ENCODE measurements at regions not wholly inside any gene's neighbourhood (a gene's known extent, or its start where the extent isn't known, plus 50 kb on each side); places are given as distances from the start of the nearest gene placed in this dataset.

DNA sequence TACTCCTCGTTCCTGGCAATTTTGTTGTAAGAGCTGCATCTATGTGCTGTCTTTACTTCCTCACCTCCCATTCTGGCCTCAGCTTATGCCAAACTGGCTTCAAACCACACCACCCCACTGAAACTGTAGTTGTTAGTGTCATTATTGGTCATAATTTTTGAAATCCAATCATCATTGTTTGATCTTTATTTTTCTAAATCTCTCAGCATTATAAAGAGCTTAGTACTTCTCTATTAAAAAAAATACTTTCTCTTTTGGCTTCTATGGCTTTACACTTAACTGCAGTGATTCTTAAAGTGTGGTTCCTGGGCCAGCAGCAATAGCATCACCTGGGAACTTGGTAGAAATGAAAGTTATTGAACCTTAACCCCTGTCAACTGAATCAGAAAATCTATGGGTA is 83.5 kb upstream of the GRPR start:
- CTCF ChIA-PET: no interaction called here

GRCh38 chrX:16039363-16039762 is 84.0 kb upstream of the GRPR start:
- POLR2A ChIA-PET (ENCODE audit: low non-redundant PET): no interaction called here
- no peak for TF ChIP-seq CTCF (conservative IDR thresholded peaks at IDR 0.05; ENCODE audit: low read depth)
- CTCF ChIA-PET: no interaction called here
- no peak overlapping the region for H3K27ac ChIP-seq
- no peak for DNase-seq (ENCODE audit: low spot score)

More for the DNA sequence above, 83.5 kb upstream of the GRPR start:
- POLR2A ChIA-PET (ENCODE audit: low non-redundant PET): no interaction called here
- DNase-seq (ENCODE audit: low spot score): no peak
- TF ChIP-seq CTCF (conservative IDR thresholded peaks at IDR 0.05; ENCODE audit: low read depth): no peak
- no peak overlapping the region for H3K27ac ChIP-seq

DNA sequence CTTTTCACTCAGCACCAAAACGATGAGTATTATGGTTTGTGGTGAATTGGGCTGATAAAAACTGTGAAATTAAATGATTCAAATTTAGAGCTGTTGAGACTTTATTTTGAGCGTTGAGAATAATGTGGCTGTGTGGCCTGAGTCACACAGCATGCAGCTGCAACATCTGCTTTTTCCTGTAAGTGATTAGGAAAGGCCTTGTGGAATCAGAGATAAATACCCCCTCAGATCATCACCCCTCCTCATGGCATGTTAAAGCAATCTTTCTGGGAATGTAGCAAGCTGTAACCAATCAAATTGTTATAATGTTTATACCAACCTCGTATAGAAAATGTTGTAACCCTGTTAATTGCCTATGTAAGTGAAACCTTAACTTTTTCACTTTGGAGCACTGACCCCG is 90.0 kb upstream of the GRPR start:
- TF ChIP-seq CTCF (conservative IDR thresholded peaks at IDR 0.05; ENCODE audit: low read depth): no peak
- no peak overlapping the region for H3K27ac ChIP-seq
- CTCF ChIA-PET: interaction anchor here (1.0 kb wide), 1 partner anchor 10 kb away, joined by 5 read pairs; no protein-coding TSS in a partner anchor
- DNase-seq (ENCODE audit: low spot score): no peak
- POLR2A ChIA-PET (ENCODE audit: low non-redundant PET): no interaction called here

GRCh38 chrX:16028576-16028975 is 94.8 kb upstream of the GRPR start:
- ChIA-PET CTCF (no interaction called here), POLR2A (ENCODE audit: low non-redundant PET) (no interaction called here)
- no peak for DNase-seq (ENCODE audit: low spot score)
- no peak overlapping the region for H3K27ac ChIP-seq
- TF ChIP-seq CTCF (conservative IDR thresholded peaks at IDR 0.05; ENCODE audit: low read depth): no peak

DNA sequence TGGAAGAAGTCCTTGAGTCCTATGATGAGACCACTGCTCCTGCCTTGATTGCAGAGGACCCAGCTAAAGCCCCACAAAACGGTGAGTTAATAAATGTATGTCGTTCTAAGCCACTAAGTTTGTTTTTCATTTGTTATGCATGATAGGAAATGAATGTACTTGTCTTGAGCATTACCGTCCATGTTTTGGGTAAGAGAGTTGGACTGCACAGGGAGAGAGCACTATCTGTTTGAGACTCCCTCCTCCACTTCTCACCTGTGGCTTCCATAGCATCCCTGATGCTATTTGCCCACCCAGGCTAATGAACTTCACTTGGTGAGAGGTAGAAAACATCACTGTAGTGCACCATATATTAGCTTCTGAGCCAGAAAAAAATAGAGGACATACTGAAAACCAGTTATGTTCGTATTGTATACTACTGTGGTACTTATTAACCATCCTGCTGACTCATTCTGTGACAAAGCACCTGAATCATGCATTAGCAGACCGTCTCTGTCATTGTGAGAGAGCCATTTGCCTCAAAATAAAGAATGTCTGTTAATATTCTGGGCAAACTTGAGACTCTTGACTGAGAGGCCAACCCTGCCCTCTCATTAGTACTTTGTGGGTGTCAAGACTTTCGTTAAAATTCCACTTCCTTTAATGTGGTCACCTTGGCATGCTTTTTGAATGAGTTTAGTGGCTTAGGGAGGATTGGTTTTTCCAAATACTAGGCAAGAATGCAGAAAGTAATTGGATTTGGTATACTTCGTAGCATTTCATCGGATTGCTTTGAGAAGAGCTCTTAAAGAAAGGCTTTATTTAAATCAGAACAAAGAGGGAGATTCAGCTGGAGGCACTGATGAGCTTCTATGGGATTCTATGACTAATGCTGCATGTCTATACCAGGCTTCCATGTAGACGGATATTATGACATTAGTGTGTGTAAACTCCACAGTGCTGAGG is 99.3 kb upstream of the GRPR start:
- no peak for TF ChIP-seq CTCF (conservative IDR thresholded peaks at IDR 0.05; ENCODE audit: low read depth)
- ChIA-PET CTCF (interaction anchor here (0.6 to 0.7 kb wide), 2 partner anchors 17 to 982 kb away, joined by 3 to 4 read pairs; no protein-coding TSS in a partner anchor), POLR2A (ENCODE audit: low non-redundant PET) (no interaction called here)
- H3K27ac ChIP-seq: no peak overlapping the region
- peak; percentile 29 for DNase-seq (ENCODE audit: low spot score)

GRCh38 chrX:16022580-16023200 is 100.7 kb upstream of the GRPR start:
- ChIA-PET POLR2A (ENCODE audit: low non-redundant PET) (no interaction called here), CTCF (no interaction called here)
- peak; percentile 21 for DNase-seq (ENCODE audit: low spot score)
- no peak for TF ChIP-seq CTCF (conservative IDR thresholded peaks at IDR 0.05; ENCODE audit: low read depth)
- no peak overlapping the region for H3K27ac ChIP-seq
